Prostate gland (tissue), 2 donors: ENCODE measurements at regions not wholly inside any gene's neighbourhood (a gene's known extent, or its start where the extent isn't known, plus 50 kb on each side); places are given as distances from the start of the nearest gene placed in this dataset.
A peak's percentile ranks its signal among the peaks of the same experiment; 100 is the strongest.

Experiments used
- DNase-seq: peaks from one replicate; pipeline ENCODE4 v3.0.0-alpha.2; 2019; ENCODE audit warnings: low spot score
- H3K27ac ChIP-seq, 2 donors: fragments of 200-600 bp; sonication (generic); 2 replicates each; pipeline ENCODE4 v1.5.1; 2017 to 2019
- H3K27me3 ChIP-seq: fragments of 200-600 bp; sonication (generic); replicated peaks from 2 replicates; pipeline ENCODE4 v1.5.1; 2019; ENCODE audit not compliant: insufficient read depth
- H3K36me3 ChIP-seq, 2 donors: fragments of 200-600 bp; sonication (generic); 1 replicate in 1 of 2; 2 replicates in 1 of 2; pipeline versions ENCODE4 v1.5.1 to v1.8.1; 2017 to 2019
- H3K4me1 ChIP-seq: fragments of 200-600 bp; sonication (generic); replicated peaks from 2 replicates; pipeline ENCODE4 v1.5.1; 2019
- H3K4me3 ChIP-seq, 2 donors: fragments of 200-600 bp; sonication (generic); 2 replicates each; pipeline ENCODE4 v1.5.1; 2017 to 2019
- H3K9me3 ChIP-seq: fragments of 200-600 bp; sonication (generic); 2 replicates; pipeline ENCODE4 v1.5.1; 2017
- CTCF ChIP-seq, 4 experiments: fragments of 200-600 bp in 2 of 4; fragments of 450-650 bp in 2 of 4; sonication (generic) in 2 of 4; IDR thresholded peaks; 1 replicate in 3 of 4; 2 replicates in 1 of 4; pipeline ENCODE4 v1.5.1; 2016 to 2019; ENCODE audit warnings: antibody characterized with exemption in 4 of 4, mild to moderate bottlenecking in 2 of 4, moderate library complexity in 2 of 4
- POLR2A ChIP-seq: fragments of 450-650 bp; IDR thresholded peaks from one replicate; pipeline ENCODE4 v1.6.1; 2016; ENCODE audit warnings: antibody characterized with exemption, mild to moderate bottlenecking
- POLR2AphosphoS5 ChIP-seq: sonication (generic); formaldehyde crosslinking; IDR thresholded peaks from one replicate; pipeline ENCODE4 v1.6.1; 2017; ENCODE audit warnings: antibody characterized with exemption
- WGBS: methylation state at CpG from one replicate; pipeline ENCODE4 v1.1.5; 2018; 5-methylcytosine and 5-hydroxymethylcytosine counted together
- intact Hi-C: fragments of 100-400 bp; cut with DNase I; formaldehyde crosslinking; loops from one replicate; pipeline ENCODE4 v1.14.2; 2022

GRCh38 chr7:91554883-91555282, 290.6 kb downstream of the FZD1 start:
- no peak for DNase-seq
- no peaks in the 10 kb centered on the region for H3K27me3 ChIP-seq
- WGBS: 80% methylated on average over 6 of the region's 6 CpGs
- TF ChIP-seq POLR2AphosphoS5 (no peak), CTCF (IDR thresholded peaks at IDR 0.05) (no peak), POLR2A (no peak)
- H3K4me3 ChIP-seq: no peak overlapping the region
- peaks cover 13% of the 10 kb centered on the region for H3K4me1 ChIP-seq
- no peak overlapping the region for H3K27ac ChIP-seq
- H3K36me3 ChIP-seq: no peaks in the 10 kb centered on the region
- intact Hi-C loops: no loop called here
- H3K9me3 ChIP-seq: no peaks in the 10 kb centered on the region

GRCh38 chr7:91556239-91556638, 292.0 kb downstream of the FZD1 start:
- H3K4me1 ChIP-seq: peaks cover 4% of the 10 kb centered on the region
- H3K27me3 ChIP-seq: no peaks in the 10 kb centered on the region
- intact Hi-C loops: no loop called here
- no peak overlapping the region for H3K4me3 ChIP-seq
- H3K27ac ChIP-seq: no peak overlapping the region
- TF ChIP-seq POLR2A: no peak
- no peak for TF ChIP-seq CTCF (IDR thresholded peaks at IDR 0.05)
- TF ChIP-seq POLR2AphosphoS5: no peak
- 74% methylated on average over 4 of the region's 4 CpGs for WGBS
- DNase-seq: no peak
- H3K9me3 ChIP-seq: no peaks in the 10 kb centered on the region
- no peaks in the 10 kb centered on the region for H3K36me3 ChIP-seq

- WGBS: 39% methylated on average over 7 of the region's 7 CpGs
- peak overlapping the region; percentile 21 to 29 for H3K27ac ChIP-seq
These were observed 292.9 kb downstream of the FZD1 start for GRCh38 chr7:91556956-91557650.

GRCh38 chr7:91557789-91558404, 293.7 kb downstream of the FZD1 start:
- no peaks in the 10 kb centered on the region for H3K9me3 ChIP-seq
- intact Hi-C loops: no loop called here
- no peaks in the 10 kb centered on the region for H3K36me3 ChIP-seq
- no peak for TF ChIP-seq CTCF (IDR thresholded peaks at IDR 0.05)
- no peak for TF ChIP-seq POLR2A
- no peak for TF ChIP-seq POLR2AphosphoS5
- no peaks in the 10 kb centered on the region for H3K4me1 ChIP-seq
- peak; percentile 38 for DNase-seq
- no peak overlapping the region for H3K4me3 ChIP-seq
- H3K27me3 ChIP-seq: no peaks in the 10 kb centered on the region
- peak overlapping the region; percentile 21 to 29 for H3K27ac ChIP-seq
- 37% methylated on average over 8 of the region's 8 CpGs for WGBS

More at GRCh38 chr7:91556956-91557650, 292.9 kb downstream of the FZD1 start:
- Histone ChIP-seq H3K36me3 (no peaks in the 10 kb centered on the region), H3K4me3 (no peak overlapping the region), H3K4me1 (peaks cover 4% of the 10 kb centered on the region), H3K9me3 (no peaks in the 10 kb centered on the region), H3K27me3 (no peaks in the 10 kb centered on the region)
- no peak for TF ChIP-seq POLR2A
- peak; percentile 54 for TF ChIP-seq POLR2AphosphoS5
- TF ChIP-seq CTCF (IDR thresholded peaks at IDR 0.05): no peak
- peak; percentile 81 for DNase-seq
- intact Hi-C loops: no loop called here

GRCh38 chr7:91559947-91560346, 295.7 kb downstream of the FZD1 start:
- Histone ChIP-seq H3K27me3 (no peaks in the 10 kb centered on the region), H3K4me1 (no peaks in the 10 kb centered on the region), H3K9me3 (no peaks in the 10 kb centered on the region), H3K4me3 (no peak overlapping the region), H3K27ac (no peak overlapping the region), H3K36me3 (no peaks in the 10 kb centered on the region)
- no peak for DNase-seq
- WGBS: 76% methylated on average over 2 of the region's 2 CpGs
- TF ChIP-seq POLR2A: no peak
- no peak for TF ChIP-seq CTCF (IDR thresholded peaks at IDR 0.05)
- TF ChIP-seq POLR2AphosphoS5: no peak
- intact Hi-C loops: no loop called here
